Keratinocyte (primary cell): ENCODE measurements at regions not wholly inside any gene's neighbourhood (a gene's known extent, or its start where the extent isn't known, plus 50 kb on each side); places are given as distances from the start of the nearest gene placed in this dataset.

Experiments
- DNase-seq: peaks from one replicate; pipeline ENCODE4 v3.0.0-alpha.2; 2011; ENCODE audit warnings: low read depth, missing footprints, low spot score
- FAIRE-seq: peaks from 2 replicates; lab custom pipeline; 2011; peaks lifted over from hg19 to GRCh38; lab: Jason Lieb, UNC
- H2AFZ ChIP-seq: 2 replicates; pipeline ENCODE4 v1.6.0; 2012; ENCODE audit warnings: low read length, control low read depth, inconsistent platforms; ENCODE audit not compliant: control insufficient read depth
- H3K27ac ChIP-seq: 2 replicates; pipeline ENCODE4 v1.5.1; 2011; ENCODE audit warnings: low read length; ENCODE audit not compliant: control insufficient read depth, insufficient read depth
- H3K27me3 ChIP-seq: 3 replicates; pipeline ENCODE4 v1.6.0; 2011; ENCODE audit warnings: low read length; ENCODE audit not compliant: control insufficient read depth, insufficient read depth; ENCODE audit errors: extremely low read depth
- H3K36me3 ChIP-seq, 2 experiments: 2 replicates in 1 of 2; 3 replicates in 1 of 2; pipeline ENCODE4 v1.5.1; 2011; ENCODE audit warnings: low read length in 2 of 2, mild to moderate bottlenecking in 1 of 2; ENCODE audit not compliant: control insufficient read depth in 2 of 2, insufficient read depth in 2 of 2; ENCODE audit errors: extremely low read depth in 1 of 2
- H3K4me1 ChIP-seq: 3 replicates; pipeline ENCODE4 v1.5.1; 2011; ENCODE audit warnings: low read length; ENCODE audit not compliant: control insufficient read depth, insufficient read depth; ENCODE audit errors: extremely low read depth
- H3K4me2 ChIP-seq: 3 replicates; pipeline ENCODE4 v1.6.0; 2011; ENCODE audit warnings: low read depth, low read length; ENCODE audit not compliant: control insufficient read depth, insufficient read depth; ENCODE audit errors: extremely low read depth
- H3K4me3 ChIP-seq, 3 experiments: fragments of 200-600 bp in 1 of 3; sonication (generic) in 1 of 3; 2 replicates in 2 of 3; 3 replicates in 1 of 3; pipeline ENCODE4 v1.5.1; 2011 to 2016; ENCODE audit warnings: low read length in 3 of 3, mild to moderate bottlenecking in 3 of 3, control low read depth in 2 of 3, inconsistent platforms in 1 of 3, low read depth in 1 of 3, mixed read lengths in 1 of 3, mixed run types in 1 of 3, moderate library complexity in 1 of 3; ENCODE audit not compliant: control insufficient read depth in 2 of 3, insufficient read depth in 2 of 3; ENCODE audit errors: extremely low read depth in 1 of 3
- H3K79me2 ChIP-seq: 2 replicates; pipeline ENCODE4 v1.6.0; 2012; ENCODE audit warnings: low read length; ENCODE audit not compliant: control insufficient read depth, insufficient read depth
- H3K9ac ChIP-seq: 3 replicates; pipeline ENCODE4 v1.6.0; 2011; ENCODE audit warnings: low read length; ENCODE audit not compliant: control insufficient read depth, insufficient read depth; ENCODE audit errors: extremely low read depth
- H3K9me1 ChIP-seq: 3 replicates; pipeline ENCODE4 v1.6.0; 2011; ENCODE audit warnings: low read length; ENCODE audit not compliant: control insufficient read depth, insufficient read depth; ENCODE audit errors: extremely low read depth
- H3K9me3 ChIP-seq: 2 replicates; pipeline ENCODE4 v1.5.1; 2012; ENCODE audit warnings: low read depth, low read length; ENCODE audit not compliant: control insufficient read depth
- H4K20me1 ChIP-seq: 3 replicates; pipeline ENCODE4 v1.6.0; 2011; ENCODE audit warnings: low read length; ENCODE audit not compliant: control insufficient read depth, insufficient read depth; ENCODE audit errors: extremely low read depth
- EZH2 ChIP-seq: IDR thresholded peaks from one replicate; pipeline ENCODE4 v1.6.1; 2012; ENCODE audit warnings: inconsistent platforms, mild to moderate bottlenecking, low read length, moderate library complexity
- dilution Hi-C: fragments of 300-500 bp; cut with MboI; formaldehyde crosslinking; loops from one replicate; pipeline ENCODE4 v1.7.0; 2020; ENCODE audit warnings: low sequenced_read_pairs; ENCODE audit not compliant: extremely low pct_ligation_motif_present
- TF ChIP-seq, protein P1 (sequence below), 3 experiments: IDR thresholded peaks in 1 of 3; conservative IDR thresholded peaks in 1 of 3; optimal IDR thresholded peaks in 1 of 3; 2 replicates in 2 of 3; 3 replicates in 1 of 3; pipeline versions ENCODE3 to v1.5.1; 2011; ENCODE audit warnings: low read length in 3 of 3, mild to moderate bottlenecking in 3 of 3, moderate library complexity in 2 of 3, control low read depth in 1 of 3, inconsistent platforms in 1 of 3; ENCODE audit not compliant: insufficient read depth in 2 of 3; ENCODE audit errors: extremely low read depth in 1 of 3

DNA sequence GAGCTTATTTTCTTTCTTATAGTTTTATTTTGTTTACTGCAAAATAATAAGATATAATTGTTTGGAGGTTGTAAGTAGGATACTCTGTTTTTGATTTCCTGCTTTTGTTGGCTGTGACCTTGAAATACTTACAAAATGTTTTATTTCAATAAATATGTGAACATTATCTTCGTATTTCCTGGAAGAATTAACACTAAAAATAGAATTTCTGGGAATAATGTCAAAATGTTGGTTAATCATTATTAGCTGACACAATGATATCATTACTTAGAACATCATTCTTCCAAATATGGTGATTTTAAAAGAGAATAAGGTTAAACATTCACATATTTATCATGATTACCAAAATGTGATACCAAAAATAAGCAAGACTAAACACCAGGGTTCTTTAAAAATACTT lies 1148.6 kb upstream of the PRR20A start:
- no peak for DNase-seq
- Histone ChIP-seq H3K4me3 (no peak overlapping the region), H3K27me3 (no peaks in the 10 kb centered on the region), H3K36me3 (no peaks in the 10 kb centered on the region), H2AFZ (no peak overlapping the region), H3K4me2 (no peak overlapping the region), H4K20me1 (no peaks in the 10 kb centered on the region), H3K27ac (no peak overlapping the region), H3K79me2 (no peaks in the 10 kb centered on the region), H3K9me3 (no peaks in the 10 kb centered on the region), H3K9me1 (no peaks in the 10 kb centered on the region), H3K9ac (no peak overlapping the region), H3K4me1 (no peaks in the 10 kb centered on the region)
- no peak for TF ChIP-seq EZH2
- TF ChIP-seq, protein P1, sequence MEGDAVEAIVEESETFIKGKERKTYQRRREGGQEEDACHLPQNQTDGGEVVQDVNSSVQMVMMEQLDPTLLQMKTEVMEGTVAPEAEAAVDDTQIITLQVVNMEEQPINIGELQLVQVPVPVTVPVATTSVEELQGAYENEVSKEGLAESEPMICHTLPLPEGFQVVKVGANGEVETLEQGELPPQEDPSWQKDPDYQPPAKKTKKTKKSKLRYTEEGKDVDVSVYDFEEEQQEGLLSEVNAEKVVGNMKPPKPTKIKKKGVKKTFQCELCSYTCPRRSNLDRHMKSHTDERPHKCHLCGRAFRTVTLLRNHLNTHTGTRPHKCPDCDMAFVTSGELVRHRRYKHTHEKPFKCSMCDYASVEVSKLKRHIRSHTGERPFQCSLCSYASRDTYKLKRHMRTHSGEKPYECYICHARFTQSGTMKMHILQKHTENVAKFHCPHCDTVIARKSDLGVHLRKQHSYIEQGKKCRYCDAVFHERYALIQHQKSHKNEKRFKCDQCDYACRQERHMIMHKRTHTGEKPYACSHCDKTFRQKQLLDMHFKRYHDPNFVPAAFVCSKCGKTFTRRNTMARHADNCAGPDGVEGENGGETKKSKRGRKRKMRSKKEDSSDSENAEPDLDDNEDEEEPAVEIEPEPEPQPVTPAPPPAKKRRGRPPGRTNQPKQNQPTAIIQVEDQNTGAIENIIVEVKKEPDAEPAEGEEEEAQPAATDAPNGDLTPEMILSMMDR (optimal IDR thresholded peaks at IDR 0.05 in 1 of 3, IDR thresholded peaks at IDR 0.05 in 1 of 3, conservative IDR thresholded peaks at IDR 0.05 in 1 of 3; ENCODE audit: extremely low read depth in 1 of 3, insufficient read depth in 2 of 3, low read length in 3 of 3): no peak
- no peak for FAIRE-seq
- dilution Hi-C loops: no loop called here

DNA sequence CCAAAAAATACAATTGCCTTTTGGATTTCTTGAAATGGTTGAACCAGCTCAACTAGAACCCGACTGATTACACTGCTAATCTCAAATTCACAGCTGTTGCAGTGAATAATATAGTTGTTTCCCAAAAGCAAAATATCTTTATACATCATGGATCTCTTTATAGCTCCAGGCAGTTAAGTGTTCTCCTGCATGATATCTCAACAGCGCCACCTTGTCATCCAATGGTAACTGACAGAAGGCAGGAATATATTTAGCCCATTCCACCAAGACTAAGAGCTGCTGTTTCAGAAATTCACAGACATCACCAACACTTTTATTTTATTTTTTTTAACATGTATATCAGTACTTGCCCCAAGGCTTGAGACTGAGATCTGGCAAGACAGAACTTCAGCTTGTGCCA lies 1141.0 kb upstream of the PRR20A start:
- Histone ChIP-seq H3K4me1 (no peaks in the 10 kb centered on the region), H2AFZ (no peak overlapping the region), H3K27me3 (no peaks in the 10 kb centered on the region), H3K9ac (no peak overlapping the region), H4K20me1 (no peaks in the 10 kb centered on the region), H3K27ac (no peak overlapping the region), H3K4me2 (no peak overlapping the region), H3K4me3 (no peak overlapping the region), H3K9me3 (no peaks in the 10 kb centered on the region), H3K9me1 (no peaks in the 10 kb centered on the region), H3K79me2 (no peaks in the 10 kb centered on the region), H3K36me3 (no peaks in the 10 kb centered on the region)
- dilution Hi-C loops: no loop called here
- DNase-seq: no peak
- TF ChIP-seq, protein P1 (optimal IDR thresholded peaks at IDR 0.05 in 1 of 3, IDR thresholded peaks at IDR 0.05 in 1 of 3, conservative IDR thresholded peaks at IDR 0.05 in 1 of 3; ENCODE audit: extremely low read depth in 1 of 3, insufficient read depth in 2 of 3, low read length in 3 of 3): no peak
- no peak for TF ChIP-seq EZH2
- FAIRE-seq: no peak
